NCI-H1048 (cell line): ENCODE measurements at regions not wholly inside any gene's neighbourhood (a gene's known extent, or its start where the extent isn't known, plus 50 kb on each side); places are given as distances from the start of the nearest gene placed in this dataset.
"Not testable (repeated sequence)": the region's sequence is repeated elsewhere in the genome, so short reads cannot be mapped to it uniquely, and the experiment has no call there.

Source experiments
- DNase-seq: peaks from one replicate; lab custom pipeline; 2025; lab: John Stamatoyannopoulos, UW

DNA sequence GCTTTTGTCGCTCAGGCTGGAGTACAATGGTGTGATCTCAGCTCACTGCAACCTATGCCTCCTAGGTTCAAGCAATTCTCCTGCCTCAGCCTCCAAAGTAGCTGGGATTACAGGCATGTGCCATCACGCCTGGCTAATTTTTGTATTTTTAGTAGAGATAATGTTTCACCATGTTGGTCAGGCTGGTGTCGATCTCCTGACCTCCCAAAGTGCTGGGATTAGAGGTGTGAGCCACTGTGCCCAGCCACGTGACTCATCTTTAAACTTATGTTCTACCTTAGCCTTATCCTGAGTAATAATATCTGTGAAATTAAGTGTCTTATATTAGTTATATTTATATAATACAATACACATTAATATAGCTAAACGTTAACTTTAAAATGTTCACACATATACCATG lies 101.2 kb upstream of the CADM1 start:
- DNase-seq = not testable (repeated sequence)

DNA sequence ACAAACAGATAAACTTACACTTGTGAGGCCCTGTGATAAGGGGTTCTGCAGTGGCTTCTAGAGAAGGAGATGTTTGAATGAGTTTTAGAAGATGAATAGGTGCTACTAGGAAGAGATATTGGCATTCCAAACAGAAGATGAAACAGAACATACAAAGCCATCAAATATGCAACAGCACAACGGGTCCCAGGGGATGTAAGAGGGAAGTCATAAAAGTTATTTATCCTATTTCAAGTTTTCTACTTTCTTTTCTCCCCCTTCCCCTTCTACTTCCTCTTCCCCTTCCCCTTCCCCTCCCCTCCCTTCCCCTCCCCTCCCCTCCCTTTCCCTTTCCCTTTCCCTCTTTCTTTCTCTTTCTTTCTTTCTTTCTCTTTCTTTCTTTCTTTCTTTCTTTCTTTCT lies 94.9 kb upstream of the CADM1 start:
- DNase-seq = no peak

DNA sequence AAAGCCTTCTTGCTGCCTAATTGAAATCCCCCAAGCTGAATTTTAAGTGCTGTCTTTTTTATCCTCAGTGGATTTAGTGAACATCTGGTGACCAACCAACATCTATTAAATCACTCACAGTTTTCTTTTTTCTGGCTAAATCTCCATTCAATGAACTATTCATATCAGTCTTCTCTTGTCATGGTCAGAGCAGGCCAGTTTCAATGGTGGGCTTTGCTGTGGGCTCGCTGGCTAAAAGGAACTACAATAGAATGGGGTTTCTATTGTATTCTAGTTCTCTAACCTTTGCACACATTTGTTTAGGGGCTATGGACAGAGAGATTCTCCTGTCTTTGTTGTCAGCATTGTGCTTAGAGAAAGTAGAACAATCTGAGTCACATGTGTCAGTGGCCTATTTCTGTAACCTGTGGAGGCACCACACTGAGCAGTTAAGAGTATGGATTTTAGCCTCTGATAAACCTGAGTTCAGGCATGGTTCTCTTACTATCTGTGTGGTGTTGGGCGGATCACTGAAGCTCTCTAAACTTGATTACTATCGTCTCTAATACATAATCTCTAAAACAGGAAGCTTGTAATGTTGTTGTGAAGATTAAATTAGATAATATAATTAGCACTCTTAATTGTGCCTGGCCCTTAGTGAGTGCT lies 94.2 kb upstream of the CADM1 start:
- DNase-seq = no peak

DNA sequence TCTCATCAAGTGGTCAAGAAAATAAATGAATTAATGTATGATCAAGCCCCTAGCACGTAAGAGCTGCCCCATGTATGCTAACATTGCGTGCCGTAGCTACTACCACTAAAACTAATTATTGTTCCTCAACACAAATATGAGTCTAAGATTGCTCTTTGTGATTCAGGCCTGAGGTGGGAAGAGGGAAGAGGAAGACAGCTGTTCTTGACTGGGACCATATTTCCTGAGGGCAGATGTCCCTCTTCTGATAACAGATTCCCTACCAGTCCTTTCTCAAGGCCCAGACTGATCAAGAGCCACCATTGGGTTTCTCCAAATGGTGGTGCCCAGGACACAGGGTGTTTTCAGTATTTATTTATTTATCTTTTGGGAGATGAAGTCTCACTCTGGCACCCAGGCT lies 87.2 kb upstream of the CADM1 start:
- DNase-seq = no peak

DNA sequence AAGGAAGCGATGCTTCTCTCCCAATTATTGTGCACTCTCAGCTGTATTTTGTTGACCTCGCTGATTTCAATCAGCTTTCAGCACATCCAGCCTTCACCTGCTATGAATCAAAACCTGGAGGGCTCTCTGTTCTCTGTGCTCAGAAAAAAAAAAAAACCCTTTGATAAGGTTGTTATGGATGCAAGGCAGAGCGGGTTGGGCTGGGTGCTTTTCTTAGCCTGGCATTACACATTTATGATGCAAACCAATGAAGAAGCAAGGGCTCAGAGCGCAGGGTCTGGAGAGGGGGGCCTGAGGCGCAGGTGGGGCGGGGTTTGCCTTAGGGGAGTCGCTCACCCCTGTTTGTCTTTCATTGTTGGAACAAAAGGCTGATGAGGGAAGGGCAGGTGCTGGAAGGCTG lies 86.0 kb upstream of the CADM1 start:
- no peak for DNase-seq

DNA sequence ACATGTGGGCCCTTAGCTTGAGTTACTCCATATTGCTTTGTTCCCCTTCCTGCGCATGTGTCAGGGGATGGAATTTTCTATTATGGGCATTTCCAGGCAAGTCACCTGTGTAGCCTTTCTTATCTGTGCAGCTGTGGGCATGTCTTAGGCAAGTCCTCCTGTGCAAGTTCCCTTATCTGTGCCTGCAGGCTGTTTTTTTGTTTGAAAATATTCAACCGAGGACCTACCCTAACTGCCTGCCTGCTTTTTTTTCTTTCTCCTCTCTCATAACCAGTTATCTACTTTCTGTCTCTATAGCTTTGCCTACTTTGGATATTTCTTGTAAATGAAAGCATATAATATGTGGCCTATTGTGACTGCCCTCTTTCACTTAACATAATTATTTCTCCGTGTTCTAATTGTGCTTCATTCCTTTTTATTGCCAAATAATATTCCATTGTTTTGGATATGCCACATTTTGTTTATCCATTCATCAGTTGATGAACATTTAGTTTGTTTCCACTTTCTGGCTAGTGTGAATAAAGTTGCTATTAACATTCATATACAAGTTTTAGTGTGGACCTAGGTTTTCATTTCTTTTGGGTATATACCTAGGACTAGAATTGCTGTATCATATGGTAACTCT lies 83.6 kb upstream of the CADM1 start:
- DNase-seq = no peak

DNA sequence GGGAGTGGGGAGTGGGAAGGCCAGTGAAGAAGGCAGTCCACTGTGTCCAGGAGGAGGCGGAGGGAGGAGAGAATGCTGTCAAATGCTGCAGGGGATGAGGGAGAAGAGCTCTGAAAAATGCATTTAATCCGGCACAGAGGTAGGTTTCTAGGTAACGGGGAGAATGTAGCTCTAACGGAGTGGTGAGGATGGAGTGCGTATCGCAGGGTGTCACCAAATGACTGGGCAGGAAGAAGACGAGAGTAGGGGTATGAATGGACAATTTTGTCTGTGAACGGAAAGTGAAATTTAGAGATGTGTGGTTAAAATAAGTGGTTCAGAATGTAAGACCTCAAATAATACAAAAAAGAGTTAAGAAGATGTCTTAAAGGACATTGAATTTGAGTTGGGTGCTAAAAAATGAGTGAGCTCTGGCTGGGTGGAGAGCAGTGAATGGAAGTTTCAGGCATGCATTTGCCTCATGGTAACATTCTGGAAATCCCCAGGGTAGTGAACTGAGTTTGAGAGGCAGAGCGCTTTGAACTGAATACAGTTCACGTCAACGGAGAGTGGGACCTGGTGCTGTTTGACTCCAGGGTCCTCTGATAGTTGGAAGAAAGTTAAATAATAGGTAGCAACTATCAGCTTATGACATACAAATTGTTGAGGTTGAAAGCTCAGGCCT lies 81.3 kb upstream of the CADM1 start:
- DNase-seq = no peak

DNA sequence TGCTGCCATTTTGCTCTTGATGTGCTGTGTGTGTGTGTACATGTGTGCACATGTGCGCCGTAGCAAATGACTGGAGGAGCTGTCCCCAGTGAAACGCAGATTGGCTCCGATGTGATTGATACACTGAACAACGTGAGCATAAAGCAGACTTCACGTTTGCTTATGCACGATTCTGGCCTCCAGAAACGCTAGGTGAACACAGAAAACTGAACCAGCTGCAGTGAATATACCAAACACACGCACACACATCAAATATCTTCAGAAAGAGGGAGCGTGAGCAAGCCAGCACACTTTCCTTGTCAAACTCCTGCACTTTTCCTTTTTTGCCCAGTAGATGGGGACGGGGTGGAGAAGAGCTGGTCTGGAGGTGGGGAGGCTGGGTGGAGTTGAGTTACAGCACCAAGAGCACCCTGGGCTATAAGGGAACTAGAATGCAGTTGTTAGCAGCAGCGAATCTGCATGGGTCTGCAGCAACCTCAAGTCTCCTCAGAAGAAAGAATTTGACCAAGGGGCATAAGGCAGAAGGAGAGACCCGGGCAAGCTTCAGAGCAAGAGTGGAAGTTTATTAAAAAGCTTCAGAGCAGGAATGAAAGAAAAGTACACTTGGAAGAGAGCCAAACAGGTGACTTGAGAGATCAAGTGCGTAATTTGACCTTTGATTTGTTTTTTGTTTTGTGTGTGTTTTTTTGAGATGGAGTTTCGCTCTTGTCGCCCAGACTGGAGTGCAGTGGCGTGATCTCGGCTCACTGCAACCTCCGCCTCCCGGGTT lies 77.8 kb upstream of the CADM1 start:
- no peak for DNase-seq

DNA sequence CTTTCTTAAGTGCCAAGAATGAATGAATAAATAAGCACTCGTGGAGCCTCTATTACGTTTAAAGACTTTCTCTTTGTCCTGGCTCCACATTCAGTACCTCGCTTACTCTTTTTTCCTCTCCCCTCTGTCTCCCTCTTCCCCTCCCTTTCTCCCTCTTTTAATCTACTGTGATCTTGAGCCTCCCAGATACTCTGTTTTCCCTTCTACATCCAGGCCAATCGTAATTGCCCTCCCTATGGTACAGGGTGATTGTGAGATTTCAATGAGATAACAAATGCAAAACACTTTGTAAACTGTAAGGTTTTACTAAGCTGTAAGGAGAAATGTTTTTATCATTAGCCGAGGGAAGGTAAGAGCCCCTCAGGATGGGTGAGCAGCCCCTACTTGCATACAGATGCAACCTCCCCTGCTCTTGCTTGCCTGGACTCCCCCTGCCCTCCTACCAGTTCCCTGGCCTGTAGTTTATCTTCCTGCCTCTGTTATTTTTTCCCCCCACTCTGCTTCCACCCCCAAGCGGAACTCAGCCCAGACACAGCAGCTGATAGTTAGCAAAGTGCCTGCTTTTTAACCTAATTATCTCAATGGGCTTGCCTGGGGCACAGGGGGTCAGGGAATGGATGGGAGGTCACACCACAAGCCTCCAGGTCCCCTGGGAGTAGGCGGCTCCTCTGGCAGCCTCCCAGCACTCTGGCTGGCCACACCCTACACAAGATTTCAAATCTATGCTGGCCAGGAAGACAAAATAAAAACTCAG lies 76.9 kb upstream of the CADM1 start:
- no peak for DNase-seq

DNA sequence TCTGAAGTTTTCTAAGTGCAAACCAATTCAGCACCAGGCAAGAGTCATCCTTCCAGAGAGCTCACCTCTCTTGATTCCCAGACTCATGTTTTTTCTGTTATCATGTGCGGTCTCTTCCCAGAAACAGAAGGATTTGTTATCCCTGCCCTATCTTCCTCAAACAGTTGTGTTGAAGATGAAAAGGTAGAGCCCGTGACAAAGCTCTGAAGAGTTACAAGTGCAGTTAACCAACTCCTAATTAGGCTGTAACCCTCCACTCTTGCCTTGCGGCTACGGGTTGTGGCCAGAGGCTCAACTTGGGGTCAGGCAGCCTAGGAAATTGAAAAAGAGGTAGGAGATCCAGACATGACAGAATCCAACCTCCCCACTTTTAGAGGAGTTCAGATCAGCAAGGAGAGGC lies 76.2 kb upstream of the CADM1 start:
- no peak for DNase-seq

DNA sequence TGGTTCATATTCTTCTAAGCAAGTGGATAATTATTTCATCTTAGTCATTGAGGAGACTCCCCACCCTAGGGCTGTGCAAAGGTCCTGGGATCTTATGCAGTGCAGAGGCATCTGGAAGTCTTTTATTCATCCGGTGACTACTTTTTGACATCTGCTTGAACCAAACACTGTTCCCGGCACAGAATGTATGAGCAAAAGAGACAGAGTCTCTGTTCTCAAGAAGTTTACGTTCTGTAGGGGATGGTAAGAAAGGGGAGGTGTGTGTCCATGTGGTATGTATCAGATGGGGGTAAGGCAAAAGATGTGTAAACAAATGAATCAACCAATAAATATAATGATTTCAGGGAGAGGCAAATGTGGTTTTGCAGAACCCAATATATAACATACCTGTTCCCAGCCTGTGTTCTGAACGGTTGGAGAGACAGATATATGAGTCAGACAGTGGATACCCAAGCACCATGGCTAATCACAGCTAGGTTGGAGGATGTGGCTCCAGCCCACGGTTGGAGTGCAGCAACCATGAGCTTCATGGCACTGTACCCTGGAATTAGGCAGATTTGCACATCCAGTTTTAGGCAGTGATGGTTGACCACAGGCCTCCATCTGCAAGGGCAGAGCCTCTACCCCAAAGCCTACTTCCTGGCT lies 75.1 kb upstream of the CADM1 start:
- no peak for DNase-seq

DNA sequence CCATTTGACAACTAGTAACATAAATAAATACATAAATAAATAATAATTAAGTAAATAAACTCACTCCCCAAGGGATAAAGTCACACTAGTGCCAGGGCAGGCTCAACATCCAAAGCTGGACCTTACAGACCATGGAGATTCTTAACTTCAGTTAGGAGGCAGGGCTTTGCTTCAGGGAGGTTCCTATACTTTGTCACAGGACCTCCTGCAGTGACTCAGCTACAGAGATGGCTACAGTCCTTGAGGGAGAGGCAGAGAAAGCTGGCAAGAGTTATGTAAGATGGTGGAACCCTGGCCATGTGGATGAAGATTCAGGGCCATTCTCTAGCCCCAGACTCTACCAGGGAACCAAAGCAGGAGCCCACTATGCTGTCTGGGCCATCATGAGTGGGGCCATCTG lies 74.1 kb upstream of the CADM1 start:
- no peak for DNase-seq

DNA sequence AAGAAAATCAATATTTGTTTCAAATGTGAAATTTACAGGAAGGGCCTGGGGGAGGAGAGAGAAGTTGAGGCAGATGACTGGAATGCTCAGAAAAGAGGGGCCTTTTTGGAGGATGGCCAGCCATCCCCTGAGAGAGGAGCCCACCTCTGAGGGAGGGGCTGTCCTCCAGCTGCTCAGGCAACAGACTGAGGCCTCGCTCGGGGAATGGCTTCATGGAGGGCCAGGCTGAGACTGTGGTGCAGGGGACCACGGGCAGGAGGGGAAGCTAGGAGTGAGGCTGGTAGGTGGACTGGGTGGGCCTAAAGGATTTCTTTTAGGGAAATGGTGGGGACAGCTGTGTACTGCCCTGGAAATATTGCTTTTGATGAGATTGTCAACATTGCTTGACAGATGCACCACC lies 73.5 kb upstream of the CADM1 start:
- DNase-seq = no peak

DNA sequence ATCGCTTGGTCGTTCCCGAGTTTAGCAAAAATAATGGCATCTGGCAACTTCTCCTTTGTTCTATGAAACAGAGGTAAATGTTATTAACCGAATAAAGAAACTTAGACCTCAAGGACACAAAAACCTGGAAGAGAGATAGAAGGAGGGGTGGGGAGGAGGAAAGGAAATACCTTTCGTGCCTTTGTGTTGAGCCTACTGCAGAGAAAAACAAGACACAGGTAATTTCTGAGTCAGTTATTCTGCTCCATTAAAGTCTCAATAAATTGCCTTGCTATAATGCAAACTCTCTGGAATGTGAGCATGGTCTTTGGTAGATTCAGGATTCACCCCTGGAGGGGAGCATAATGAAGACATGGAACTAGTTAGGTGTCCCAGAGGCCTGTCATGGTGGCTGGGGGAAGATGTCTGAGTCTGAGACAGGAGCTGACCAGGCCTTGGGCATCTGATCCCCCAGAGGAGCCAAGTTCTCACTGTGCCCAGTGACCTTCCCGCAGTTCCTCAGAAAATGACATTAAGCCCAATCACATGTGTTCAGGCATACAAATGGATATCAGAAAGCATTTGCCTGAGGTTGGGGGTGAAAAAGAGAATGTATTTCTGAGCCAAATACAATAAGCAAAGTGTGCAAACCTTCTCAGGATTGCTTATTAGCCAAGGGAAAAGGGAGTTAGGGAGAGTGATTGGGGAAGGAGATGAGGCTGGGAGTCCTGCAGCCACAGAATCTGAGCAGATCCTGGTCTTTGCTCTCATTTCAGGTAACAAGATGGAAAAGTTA lies 72.6 kb upstream of the CADM1 start:
- DNase-seq = no peak

DNA sequence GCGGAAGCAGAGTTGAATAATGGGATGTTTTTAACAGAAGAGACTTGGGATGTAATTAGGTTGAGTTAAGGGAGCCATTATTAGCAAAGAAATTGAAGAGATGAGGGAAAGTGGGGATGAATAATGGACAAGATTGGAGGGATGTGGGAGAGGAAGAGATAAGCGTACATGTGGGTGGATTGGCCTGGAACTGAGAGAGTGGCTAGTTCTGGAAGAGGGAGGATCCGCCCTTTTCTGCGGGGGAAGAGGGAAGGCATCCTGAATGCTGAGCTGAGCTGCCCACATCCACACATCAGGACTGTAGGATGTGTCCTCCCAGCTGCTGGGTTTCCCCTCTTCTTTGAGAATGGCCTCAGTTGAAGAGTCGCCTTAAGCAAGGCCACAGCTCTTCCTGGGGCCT lies 68.3 kb upstream of the CADM1 start:
- DNase-seq = no peak

DNA sequence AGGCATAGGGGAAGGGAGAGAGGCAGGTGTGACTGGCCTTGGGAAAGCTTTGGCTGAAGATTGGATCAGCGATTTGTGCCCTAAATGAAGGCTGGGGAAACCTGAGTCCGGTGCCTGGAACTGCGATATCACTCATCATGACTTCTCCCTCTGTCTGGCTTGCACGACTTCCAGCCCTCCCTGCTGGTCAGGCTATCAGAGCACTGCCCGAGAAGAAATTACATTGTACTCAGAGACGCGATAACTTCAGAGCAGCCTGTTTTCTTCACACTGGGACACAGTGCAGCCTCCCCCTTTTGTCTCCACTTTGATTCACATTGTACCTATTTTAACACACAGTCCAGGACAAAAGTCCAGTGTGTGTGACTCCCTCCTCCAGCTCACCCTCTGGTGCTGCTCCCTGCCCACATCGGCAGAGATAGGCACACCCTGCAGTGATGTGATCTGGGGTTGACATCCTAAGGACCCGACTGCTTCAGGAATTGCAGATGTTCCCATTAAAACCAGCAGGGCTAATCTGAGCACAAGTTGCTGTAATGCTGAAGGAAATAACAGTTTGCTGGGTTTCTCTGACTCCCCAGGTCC lies 62.1 kb upstream of the CADM1 start:
- no peak for DNase-seq

DNA sequence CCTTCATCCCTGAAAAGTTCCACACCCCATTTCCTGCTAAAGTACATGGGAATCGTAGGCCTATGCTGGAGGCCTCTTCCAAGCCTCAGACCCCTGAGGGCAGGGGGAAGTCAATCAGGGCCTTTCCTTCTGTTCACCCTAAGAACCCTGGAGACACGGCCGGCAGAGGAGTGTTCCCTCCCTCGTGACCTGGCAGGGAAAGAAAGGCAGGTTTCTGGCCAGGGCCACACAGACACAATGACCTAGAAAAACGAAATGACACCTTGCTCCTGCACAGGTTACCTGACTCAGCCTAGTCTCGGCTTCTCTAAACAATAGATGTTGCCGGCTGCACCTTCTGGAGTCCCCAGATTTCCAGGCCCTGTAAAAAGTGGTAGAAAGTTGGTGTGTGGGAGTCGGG lies 60.6 kb upstream of the CADM1 start:
- no peak for DNase-seq

DNA sequence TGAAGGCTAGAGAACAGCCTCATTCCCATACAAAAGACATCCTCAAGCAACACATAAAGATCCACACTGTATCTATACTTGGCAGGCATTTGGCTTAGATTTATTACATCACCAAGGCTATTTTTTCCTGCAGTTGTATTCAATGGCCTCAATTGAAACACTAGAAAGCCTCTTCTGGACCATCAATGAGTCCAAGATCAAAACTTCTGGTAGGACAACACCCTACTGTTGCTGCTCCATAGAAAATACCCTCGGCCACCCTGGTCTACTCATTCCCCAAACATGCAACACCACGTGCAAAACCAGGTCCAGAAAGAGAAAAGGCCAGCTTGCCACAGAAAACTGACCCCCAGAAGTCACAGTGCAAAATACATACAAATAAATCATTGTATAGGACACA lies 56.9 kb upstream of the CADM1 start:
- DNase-seq = no peak

DNA sequence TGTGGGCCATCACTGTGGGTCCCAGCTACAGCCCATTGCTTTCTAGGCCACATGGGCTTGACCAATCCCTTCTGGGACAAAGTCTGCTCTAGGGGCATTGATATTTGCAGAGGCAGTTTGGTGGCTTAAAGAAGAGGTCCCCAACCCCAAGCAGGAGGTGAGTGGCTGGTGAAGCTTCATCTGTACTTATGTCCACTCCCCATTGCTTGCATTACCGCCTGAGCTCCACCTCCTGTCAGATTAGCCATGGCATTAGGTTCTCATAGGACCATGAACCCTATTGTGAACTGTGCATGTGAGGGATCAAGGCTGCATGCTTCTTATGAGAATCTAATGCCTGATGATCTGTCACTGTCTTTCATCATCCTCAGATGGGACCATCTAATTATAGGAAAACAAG lies 54.4 kb upstream of the CADM1 start:
- no peak for DNase-seq

DNA sequence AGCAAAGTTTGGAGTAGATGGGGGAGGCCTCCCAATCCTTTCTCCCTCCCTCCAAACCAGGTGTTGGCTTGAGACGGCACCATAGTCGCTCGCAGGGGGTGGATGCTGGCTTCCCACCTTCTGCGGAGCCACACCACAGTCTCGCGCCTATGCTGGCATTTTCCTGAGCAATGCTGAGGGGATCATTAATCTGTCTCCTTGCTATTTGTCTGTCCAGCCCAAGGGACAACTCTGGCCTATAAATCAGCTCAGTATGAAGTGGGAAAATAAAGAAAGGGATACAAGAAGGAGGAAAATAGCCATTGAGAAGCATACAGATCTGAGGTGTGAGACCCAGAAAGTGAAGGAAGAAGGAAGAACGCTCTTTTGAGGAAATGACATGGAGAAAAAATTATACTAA lies 53.5 kb upstream of the CADM1 start:
- no peak for DNase-seq

DNA sequence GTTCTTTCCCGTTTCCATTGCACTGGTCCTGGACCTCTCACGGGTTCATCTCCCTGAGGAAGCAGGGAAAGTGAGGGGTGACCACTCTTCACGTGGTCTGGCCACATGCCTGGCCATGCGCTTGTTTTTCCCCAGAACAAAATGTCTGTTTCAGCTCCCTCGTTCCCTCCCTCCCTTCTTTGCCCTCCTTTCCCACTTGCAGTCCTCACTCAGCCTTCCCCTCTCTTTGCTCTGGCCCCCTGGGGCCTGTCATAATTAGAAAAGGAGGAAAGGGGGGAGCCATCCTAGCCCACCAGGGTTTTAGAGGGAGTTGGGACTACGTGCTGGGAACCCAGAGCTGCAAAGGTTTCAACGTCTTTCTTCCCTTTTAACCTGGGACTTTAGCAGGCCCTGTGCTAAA lies 52.8 kb upstream of the CADM1 start:
- DNase-seq = no peak
